Lung (tissue), 11 donors: ENCODE measurements at regions not wholly inside any gene's neighbourhood (a gene's known extent, or its start where the extent isn't known, plus 50 kb on each side); places are given as distances from the start of the nearest gene placed in this dataset.

Source experiments
- ATAC-seq: fragments of 200-7000 bp; cut with Tn5 transposase; one replicate; pipeline ENCODE4 v1.9.1; 2020; ENCODE audit warnings: moderate number of reproducible peaks; ENCODE audit not compliant: insufficient read depth, low FRiP score
- DNase-seq, 3 donors: peaks; one replicate each; pipeline ENCODE4 v3.0.0-alpha.2; 2013 to 2017
- H3K27ac ChIP-seq, 2 donors: one replicate each; pipeline ENCODE4 v1.5.1; 2013; ENCODE audit warnings: mild to moderate bottlenecking in 2 of 2, moderate library complexity in 2 of 2, control low read depth in 1 of 2, inconsistent platforms in 1 of 2, low read depth in 1 of 2, low read length in 1 of 2
- H3K27me3 ChIP-seq, 3 donors: one replicate each; pipeline ENCODE4 v1.5.1; 2013; ENCODE audit warnings: low read length in 2 of 3; ENCODE audit not compliant: control insufficient read depth in 3 of 3, insufficient read depth in 3 of 3
- H3K36me3 ChIP-seq, 4 donors: one replicate each; pipeline ENCODE4 v1.5.1; 2013; ENCODE audit warnings: low read length in 4 of 4, mild to moderate bottlenecking in 1 of 4, moderate library complexity in 1 of 4; ENCODE audit not compliant: control insufficient read depth in 4 of 4, insufficient read depth in 4 of 4
- H3K4me1 ChIP-seq, 5 donors: one replicate each; pipeline ENCODE4 v1.5.1; 2013; ENCODE audit warnings: low read length in 5 of 5, mild to moderate bottlenecking in 2 of 5, moderate library complexity in 1 of 5; ENCODE audit not compliant: control insufficient read depth in 5 of 5, insufficient read depth in 5 of 5
- H3K4me3 ChIP-seq: one replicate; pipeline ENCODE4 v1.5.1; 2013; ENCODE audit warnings: mild to moderate bottlenecking, control low read depth, moderate library complexity
- H3K9ac ChIP-seq, 2 donors: one replicate each; pipeline ENCODE4 v1.5.1; 2013; ENCODE audit warnings: low read length in 2 of 2, control low read depth in 1 of 2; ENCODE audit not compliant: insufficient read depth in 1 of 2
- H3K9me3 ChIP-seq, 4 donors: one replicate each; pipeline ENCODE4 v1.5.1; 2013; ENCODE audit warnings: low read length in 3 of 4, mild to moderate bottlenecking in 1 of 4, moderate library complexity in 1 of 4; ENCODE audit not compliant: control insufficient read depth in 4 of 4, insufficient read depth in 3 of 4
- WGBS, 2 donors: extraction: QIAGEN DNeasy Blood & Tissue Kit; methylation state at CpG; one replicate each; pipeline ENCODE4 v1.1.7; 2013; 5-methylcytosine and 5-hydroxymethylcytosine counted together
- TF ChIP-seq, protein P1 (sequence below): IDR thresholded peaks from 2 replicates; pipeline ENCODE4 v1.5.1; 2012; ENCODE audit warnings: mild to moderate bottlenecking; ENCODE audit errors: control extremely low read depth, extremely low read depth
- donor health status: control.
- donor health status: control.
- donor health status: Bipolar disorder and iron deficiency.
- donor health status: healthy.
- donor health status: DM: yes; HTN: yes; CAD: no.

DNA sequence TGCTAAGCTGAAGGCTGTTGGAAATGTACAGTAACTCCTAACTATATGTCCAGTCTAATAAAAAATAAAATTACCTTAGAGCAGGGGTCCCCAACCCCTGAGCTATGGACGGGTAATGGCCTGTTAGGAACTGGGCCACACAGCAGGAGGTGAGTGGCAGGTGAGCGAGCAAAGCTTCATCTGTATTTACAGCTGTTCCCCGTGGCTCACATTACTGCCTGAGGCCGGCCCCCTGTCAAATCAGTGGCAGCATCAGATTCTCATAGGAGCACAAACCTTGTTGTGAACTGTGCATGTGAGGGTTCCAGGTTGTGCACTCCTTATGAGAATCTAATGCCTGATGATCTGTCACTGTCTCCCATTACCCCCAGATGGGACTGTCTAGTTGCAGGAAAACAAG lies 73.1 kb upstream of the CXCR4 start:
- ATAC-seq = no peak

DNA sequence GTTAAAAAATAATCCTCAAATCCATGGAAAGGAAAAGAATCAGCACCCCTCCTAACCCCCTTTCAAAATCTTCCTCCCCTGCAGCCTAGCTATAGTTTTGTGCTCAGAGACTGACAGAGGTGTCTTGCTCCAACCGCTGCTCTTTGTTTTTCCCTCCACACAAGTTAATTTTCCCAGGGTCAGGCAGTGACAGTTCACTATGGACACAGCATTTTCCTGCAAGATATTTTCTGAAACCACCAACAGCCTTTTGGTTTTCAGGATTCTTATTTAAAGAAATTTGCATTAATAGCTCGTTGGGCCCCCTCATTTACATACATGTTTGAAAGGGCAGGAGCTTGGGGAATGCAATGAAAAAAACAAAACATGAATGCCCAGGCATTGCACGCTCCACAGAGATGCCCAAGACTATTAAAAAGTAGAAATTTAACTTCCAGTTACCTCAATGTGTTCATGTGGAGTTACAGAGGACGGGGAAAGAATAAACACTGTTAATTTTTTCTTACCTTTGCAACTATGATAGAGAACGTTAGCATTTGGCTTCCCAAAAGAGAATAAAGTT lies 71.4 kb upstream of the CXCR4 start:
- TF ChIP-seq, protein P1, sequence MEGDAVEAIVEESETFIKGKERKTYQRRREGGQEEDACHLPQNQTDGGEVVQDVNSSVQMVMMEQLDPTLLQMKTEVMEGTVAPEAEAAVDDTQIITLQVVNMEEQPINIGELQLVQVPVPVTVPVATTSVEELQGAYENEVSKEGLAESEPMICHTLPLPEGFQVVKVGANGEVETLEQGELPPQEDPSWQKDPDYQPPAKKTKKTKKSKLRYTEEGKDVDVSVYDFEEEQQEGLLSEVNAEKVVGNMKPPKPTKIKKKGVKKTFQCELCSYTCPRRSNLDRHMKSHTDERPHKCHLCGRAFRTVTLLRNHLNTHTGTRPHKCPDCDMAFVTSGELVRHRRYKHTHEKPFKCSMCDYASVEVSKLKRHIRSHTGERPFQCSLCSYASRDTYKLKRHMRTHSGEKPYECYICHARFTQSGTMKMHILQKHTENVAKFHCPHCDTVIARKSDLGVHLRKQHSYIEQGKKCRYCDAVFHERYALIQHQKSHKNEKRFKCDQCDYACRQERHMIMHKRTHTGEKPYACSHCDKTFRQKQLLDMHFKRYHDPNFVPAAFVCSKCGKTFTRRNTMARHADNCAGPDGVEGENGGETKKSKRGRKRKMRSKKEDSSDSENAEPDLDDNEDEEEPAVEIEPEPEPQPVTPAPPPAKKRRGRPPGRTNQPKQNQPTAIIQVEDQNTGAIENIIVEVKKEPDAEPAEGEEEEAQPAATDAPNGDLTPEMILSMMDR = no peak
- Histone ChIP-seq H3K36me3 (no peaks in the 10 kb centered on the region), H3K9ac (no peak overlapping the region), H3K27me3 (no peaks in the 10 kb centered on the region), H3K27ac (no peak overlapping the region), H3K9me3 (peaks cover 0 to 2% (median 0%) of the 10 kb centered on the region in 4 donors), H3K4me1 (no peaks in the 10 kb centered on the region), H3K4me3 (no peak overlapping the region)
- 80 to 88% methylated on average over 5 of the region's 5 CpGs for WGBS, 2 donors
- no peak for DNase-seq
- ATAC-seq = no peak

More for the DNA sequence above, 73.1 kb upstream of the CXCR4 start:
- DNase-seq = no peak
- H3K9ac ChIP-seq = no peak overlapping the region
- no peaks in the 10 kb centered on the region for H3K36me3 ChIP-seq
- peaks cover 0 to 2% (median 0%) of the 10 kb centered on the region in 4 donors for H3K9me3 ChIP-seq
- TF ChIP-seq, protein P1 = no peak
- no peaks in the 10 kb centered on the region for H3K27me3 ChIP-seq
- H3K4me3 ChIP-seq = no peak overlapping the region
- H3K27ac ChIP-seq = no peak overlapping the region
- no peaks in the 10 kb centered on the region for H3K4me1 ChIP-seq
- 92 to 97% methylated on average over 4 of the region's 4 CpGs for WGBS, 2 donors

DNA sequence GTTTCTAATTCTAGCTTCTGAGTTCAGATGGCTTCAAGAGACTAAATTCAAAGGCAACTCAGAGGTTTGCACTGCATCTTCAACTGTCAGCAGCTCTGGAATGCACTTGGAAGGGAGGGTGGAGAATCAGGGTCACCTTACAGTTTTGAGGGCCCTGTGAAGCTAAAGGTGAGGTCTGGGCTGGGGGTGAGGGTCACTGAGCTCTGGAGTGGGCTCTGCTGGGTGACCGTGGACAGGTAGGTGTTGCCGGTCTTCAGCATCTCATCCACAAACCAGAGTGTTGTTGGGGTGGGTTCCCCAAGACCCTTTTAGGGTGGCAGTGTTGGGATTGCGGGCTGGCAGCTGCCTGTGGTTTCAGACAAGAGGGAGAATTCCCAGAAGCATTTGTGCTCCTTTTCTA lies 70.1 kb upstream of the CXCR4 start:
- no peaks in the 10 kb centered on the region for H3K4me1 ChIP-seq
- WGBS, 2 donors = 95 to 98% methylated on average over 3 of the region's 3 CpGs
- TF ChIP-seq, protein P1 = no peak
- no peak overlapping the region for H3K9ac ChIP-seq
- H3K36me3 ChIP-seq = no peaks in the 10 kb centered on the region
- no peak overlapping the region for H3K4me3 ChIP-seq
- no peak overlapping the region for H3K27ac ChIP-seq
- no peak for ATAC-seq
- H3K27me3 ChIP-seq = no peaks in the 10 kb centered on the region
- DNase-seq = no peak
- H3K9me3 ChIP-seq = peaks cover 0 to 2% (median 0%) of the 10 kb centered on the region in 4 donors
